ENCODE measurements at regions not wholly inside any gene's neighbourhood (a gene's known extent, or its start where the extent isn't known, plus 50 kb on each side); places are given as distances from the start of the nearest gene placed in this dataset.
A peak's percentile ranks its signal among the peaks of the same experiment; 100 is the strongest.
"Not testable (repeated sequence)": the region's sequence is repeated elsewhere in the genome, so short reads cannot be mapped to it uniquely, and the experiment has no call there.

DNA sequence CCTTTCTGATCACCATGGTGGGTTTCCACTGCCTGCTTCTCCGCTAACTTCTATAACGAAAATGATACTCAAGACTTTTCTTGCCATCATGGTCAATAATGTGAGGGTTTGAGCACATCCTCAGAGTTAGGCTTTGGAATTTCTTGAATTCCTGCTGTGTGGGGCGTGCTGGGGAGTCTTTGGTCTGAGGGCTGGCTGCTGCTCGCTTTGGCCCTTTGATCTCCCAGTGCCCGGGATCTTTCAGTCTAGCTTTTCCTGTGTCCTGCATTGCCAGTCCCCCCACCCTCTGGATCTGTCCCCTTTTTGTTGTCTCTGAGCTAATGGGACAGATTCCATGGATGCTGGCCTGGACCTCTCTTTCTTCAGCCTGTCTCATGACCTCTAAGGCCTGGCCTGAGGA lies 182.6 kb downstream of the NPIPA7 start:
- DNase-seq (ENCODE audit: low read depth in 2 of 2) = not testable (repeated sequence)

GRCh38 chr16:16563962-16564361 lies 185.0 kb downstream of the NPIPA7 start:
- not testable (repeated sequence) for DNase-seq (ENCODE audit: low read depth in 2 of 2)

DNA sequence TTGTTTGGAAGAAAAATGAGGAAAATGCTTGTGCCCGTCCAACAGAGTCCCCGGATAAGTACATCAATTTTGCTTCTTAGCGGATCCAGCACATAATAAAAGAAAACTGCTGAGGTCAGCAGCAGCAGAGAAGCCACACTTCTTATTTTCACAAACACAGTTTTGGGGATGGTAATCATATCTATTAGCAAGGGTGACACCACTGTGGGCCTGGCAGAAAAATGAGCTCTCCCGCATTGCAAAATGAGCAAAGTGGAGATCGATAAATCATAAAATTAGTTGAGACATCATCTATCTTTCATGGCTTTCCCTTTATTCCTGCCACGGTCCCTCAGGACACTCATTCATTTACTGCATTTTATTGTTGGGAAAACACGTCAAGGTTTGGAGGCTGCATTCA lies 186.4 kb downstream of the NPIPA7 start:
- DNase-seq (ENCODE audit: low read depth in 2 of 2) = not testable (repeated sequence)

- DNase-seq (ENCODE audit: low read depth in 2 of 2) = not testable (repeated sequence)
Observed at GRCh38 chr16:16570055-16570454, 191.1 kb downstream of the NPIPA7 start.

GRCh38 chr16:16570874-16571273 lies 191.9 kb downstream of the NPIPA7 start:
- DNase-seq (ENCODE audit: low read depth in 2 of 2) = not testable (repeated sequence)

GRCh38 chr16:16572130-16572774 lies 193.3 kb downstream of the NPIPA7 start:
- not testable (repeated sequence) for DNase-seq (ENCODE audit: low read depth in 2 of 2)

DNA sequence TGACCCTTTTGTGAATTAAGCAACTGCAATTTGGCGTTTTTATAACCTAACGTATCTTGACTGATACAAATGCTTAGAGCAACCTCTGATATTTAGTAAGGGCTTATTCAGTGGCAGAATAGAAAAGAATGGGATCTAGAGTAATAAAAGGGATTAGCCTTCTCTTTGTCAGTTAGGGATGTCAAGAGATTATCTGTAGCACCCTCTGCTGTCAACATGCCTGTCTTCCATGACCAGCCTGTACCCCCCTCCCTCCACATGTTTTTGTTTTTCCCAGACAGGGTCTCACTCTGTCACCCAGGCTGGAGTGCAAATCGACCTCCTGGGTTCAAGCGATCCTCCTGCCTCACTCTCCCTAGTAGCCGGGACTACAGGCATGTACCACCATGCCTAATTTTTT lies 198.1 kb downstream of the NPIPA7 start:
- DNase-seq (ENCODE audit: low read depth in 2 of 2) = not testable (repeated sequence)

DNA sequence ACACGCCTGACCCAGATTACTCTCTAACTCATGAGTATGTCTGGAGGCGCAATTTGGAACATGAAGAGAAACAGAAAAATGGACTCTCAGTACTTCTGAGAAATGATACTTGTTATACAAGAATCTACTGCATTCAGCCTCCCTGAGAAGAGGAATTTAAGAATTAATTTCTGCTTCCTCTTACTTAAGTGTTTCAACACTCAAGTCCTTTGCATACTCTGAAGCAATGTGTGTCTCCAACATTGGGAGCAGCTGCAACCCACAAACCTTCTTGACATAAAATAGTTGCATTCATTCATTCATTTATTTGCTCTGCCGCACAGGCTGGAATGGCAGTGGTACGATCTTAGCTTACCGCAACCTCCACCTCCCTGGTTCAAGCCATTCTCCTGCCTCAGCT lies 199.8 kb downstream of the NPIPA7 start:
- no peak for DNase-seq (ENCODE audit: low read depth in 2 of 2)

GRCh38 chr16:16582916-16583315 lies 204.0 kb downstream of the NPIPA7 start:
- not testable (repeated sequence) for DNase-seq (ENCODE audit: low read depth in 2 of 2)

- DNase-seq (ENCODE audit: low read depth in 2 of 2) = not testable (repeated sequence)
Observed at GRCh38 chr16:16586073-16586651, 207.2 kb downstream of the NPIPA7 start.

DNA sequence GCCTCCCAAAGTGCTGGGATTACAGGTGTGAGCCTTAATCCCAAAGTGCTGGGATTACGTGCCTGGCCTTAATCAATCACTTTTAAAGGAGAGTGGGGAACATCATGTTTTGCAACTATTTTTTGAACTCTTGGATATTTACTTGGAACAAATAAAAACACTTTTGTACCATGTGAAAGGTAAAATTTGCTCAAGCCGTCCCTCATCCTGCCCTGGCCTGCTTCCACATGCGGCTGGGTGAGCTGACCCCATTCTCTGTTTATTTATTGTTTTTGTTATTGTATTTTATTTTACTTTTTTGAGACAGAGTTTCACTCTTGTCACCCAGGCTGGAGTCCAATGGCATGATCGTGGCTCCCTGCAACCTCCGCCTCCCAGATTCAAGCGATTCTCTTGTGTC lies 208.0 kb downstream of the NPIPA7 start:
- DNase-seq (ENCODE audit: low read depth in 2 of 2) = not testable (repeated sequence)

GRCh38 chr16:16588436-16588835 lies 209.5 kb downstream of the NPIPA7 start:
- not testable (repeated sequence) for DNase-seq (ENCODE audit: low read depth in 2 of 2)

- DNase-seq (ENCODE audit: low read depth in 2 of 2) = not testable (repeated sequence)
Observed at GRCh38 chr16:16590654-16591318, 211.8 kb downstream of the NPIPA7 start.

DNA sequence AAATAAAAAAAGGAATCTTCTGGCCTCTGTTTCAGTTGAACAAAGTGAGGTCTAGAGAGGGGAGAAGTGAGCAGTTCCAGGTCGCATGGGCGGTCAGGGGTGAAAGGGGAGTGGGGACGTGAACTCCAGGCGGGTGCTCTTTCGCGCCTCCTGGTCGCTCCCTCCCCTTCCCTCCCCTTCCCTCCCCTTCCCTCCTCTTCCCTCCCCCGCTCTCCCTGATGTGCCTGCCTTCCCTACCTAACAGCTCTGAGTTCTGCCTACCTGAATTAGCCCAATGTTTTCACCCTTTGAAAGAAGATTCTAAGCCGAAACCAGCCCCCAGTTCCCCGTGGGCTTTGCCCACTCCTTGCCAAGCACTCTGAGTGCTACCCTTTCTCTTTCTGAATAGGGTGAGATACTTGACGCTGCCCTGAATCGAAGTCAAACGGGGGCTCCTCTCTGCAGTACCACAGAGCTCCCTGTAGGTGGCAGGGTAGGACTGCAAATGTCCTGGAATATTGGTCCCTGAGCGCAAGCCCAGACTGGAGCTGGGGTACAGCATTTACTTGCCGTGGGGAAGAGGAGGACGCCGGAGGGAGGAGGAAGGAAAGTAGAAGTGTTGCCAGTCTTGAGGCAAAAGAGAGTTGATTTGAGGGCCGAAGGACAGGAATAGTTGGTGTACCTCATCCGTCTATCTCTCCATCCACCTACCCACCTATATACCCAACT lies 214.4 kb downstream of the NPIPA7 start:
- DNase-seq (ENCODE audit: low read depth in 2 of 2) = peak; percentile 23 to 27

DNA sequence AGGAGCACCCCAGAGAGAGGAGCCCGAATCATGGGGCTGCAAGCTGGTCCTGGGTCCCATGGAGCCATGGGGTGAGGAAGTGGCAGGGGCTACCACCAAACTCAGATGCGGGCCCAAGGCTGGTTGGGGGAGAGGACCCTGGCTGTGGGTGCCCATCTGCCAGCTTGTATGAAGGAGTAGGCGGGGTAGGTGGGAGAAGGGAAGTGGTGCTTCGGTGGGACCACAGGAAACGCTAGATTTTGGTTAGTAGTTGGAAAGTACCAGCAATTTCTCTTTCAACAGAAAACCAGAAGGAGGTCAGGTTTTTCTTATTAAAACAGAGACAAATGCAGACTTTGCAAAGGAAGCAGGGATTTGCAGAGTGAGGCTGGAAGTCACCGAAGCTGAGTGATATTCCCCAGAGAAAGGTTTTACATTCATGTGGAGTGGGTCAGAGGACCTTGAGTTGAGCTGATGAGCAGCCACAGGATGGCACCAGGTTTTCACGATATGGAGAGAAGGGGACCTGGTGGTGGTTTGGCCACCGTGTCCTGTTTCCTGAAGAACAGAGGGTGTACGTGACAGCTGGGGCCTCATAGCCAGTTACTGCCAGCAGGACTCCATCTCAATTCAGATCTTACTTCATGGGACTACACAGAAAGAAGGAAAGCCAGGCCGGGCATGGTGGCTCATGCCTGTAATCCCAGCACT lies 216.2 kb downstream of the NPIPA7 start:
- not testable (repeated sequence) for DNase-seq (ENCODE audit: low read depth in 2 of 2)

DNA sequence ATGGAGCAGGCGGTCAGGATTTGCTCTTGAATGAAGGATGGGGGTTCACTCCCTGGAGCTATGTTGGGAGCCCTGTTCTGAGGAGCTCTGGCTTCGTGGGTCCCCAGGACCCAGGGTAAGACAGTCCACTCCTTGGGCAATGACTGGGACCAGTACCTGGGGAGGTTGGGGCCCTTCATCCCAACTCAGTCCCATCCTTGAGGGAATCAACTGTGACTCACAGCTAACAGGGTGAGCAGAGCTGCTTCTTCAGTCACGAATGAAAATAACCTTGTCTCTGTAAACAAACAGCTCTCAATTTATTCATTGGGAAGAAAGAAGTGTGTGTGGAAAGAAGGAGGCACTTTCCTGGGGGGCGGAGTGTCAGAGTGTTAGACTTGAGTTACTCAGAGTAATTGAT lies 222.3 kb downstream of the NPIPA7 start:
- not testable (repeated sequence) for DNase-seq (ENCODE audit: low read depth in 2 of 2)

GRCh38 chr16:16607401-16608082 lies 228.6 kb downstream of the NPIPA7 start:
- DNase-seq (ENCODE audit: low read depth in 2 of 2) = not testable (repeated sequence)

DNA sequence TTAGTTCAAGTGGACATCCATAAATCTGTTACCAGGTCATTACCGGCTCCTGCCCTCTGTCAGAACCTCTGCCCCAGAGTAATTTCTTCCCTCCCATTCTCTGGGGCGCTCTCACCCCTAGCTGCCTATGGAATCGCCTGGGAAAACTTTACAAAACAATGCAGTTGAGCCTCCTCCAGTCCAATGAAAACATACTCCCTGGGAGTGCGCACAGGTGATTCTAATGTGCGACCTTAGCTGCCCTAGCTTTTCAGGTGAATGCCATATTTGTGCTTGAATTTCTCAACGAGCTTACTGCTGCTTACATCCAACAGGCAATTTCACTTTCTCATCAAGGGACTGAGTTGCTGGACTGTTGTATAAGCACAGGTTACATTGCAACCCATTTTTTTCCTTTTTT lies 230.7 kb downstream of the NPIPA7 start:
- DNase-seq (ENCODE audit: low read depth in 2 of 2) = not testable (repeated sequence)

DNA sequence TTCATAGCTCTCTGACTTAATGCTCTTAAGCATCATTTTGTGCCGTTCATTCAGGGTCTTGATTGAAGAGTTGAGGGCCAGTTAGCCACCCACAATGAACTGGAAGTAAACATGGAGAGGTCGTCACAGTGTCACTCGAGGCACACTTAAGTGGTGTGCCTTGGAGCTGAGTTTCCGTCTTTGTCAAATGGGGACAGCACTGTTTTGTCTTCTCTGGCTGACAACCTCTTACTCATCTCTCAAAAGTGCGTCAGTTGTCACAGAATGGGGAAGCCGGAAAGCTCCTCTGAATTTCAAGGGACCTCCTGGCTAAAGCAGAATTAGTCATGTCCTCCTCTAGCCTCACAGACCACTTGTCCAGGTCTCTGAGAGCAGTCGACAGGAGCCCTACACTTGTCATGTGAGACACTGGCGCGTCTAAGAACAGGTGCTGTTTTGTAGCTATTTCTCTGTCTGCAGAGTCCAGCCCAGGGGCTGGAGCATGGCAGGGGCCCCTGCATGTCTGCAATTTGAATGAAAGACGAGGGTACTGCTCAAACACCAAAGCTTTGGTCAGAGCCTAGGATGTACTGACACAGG lies 231.5 kb downstream of the NPIPA7 start:
- DNase-seq (ENCODE audit: low read depth in 2 of 2) = not testable (repeated sequence)

- DNase-seq (ENCODE audit: low read depth in 2 of 2) = not testable (repeated sequence)
Observed at GRCh38 chr16:16613212-16613611, 234.3 kb downstream of the NPIPA7 start.

DNA sequence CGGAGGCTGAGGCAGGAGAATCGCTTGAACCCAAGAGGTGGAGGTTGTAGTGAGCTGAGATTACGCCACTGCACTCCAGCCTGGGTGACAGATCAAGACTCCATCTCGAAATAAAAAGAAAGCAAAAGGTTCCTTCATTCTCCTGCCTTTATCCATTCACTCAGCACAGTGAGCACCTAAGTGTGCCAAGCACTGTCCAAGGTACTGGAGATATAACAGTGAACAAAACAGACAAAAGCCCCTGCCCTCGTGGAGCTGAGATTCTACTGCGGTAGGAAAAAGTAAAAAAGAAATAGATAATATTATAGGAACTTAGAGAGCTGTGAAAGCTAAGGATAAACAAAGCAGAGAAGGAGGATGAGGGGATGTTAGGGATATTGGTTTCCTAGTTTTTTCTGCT lies 235.5 kb downstream of the NPIPA7 start:
- DNase-seq (ENCODE audit: low read depth in 2 of 2) = not testable (repeated sequence)
